Tibial artery (tissue), 4 donors: ENCODE measurements at regions not wholly inside any gene's neighbourhood (a gene's known extent, or its start where the extent isn't known, plus 50 kb on each side); places are given as distances from the start of the nearest gene placed in this dataset.

Source experiments
- DNase-seq, 2 donors: peaks; one replicate each; pipeline ENCODE4 v3.0.0-alpha.2; 2019
- H3K27ac ChIP-seq, 2 donors: fragments of 200-600 bp; sonication (generic) in 1 of 2; 1 replicate in 1 of 2; 2 replicates in 1 of 2; pipeline ENCODE4 v1.5.1; 2018 to 2019; ENCODE audit warnings: mild to moderate bottlenecking in 1 of 2
- H3K27me3 ChIP-seq, 2 donors: fragments of 200-600 bp; sonication (generic) in 1 of 2; one replicate each; pipeline versions ENCODE4 v1.5.1 to v1.6.0; 2016 to 2019
- H3K36me3 ChIP-seq, 3 donors: fragments of 200-600 bp; sonication (generic) in 2 of 3; one replicate each; pipeline ENCODE4 v1.5.1; 2016 to 2019; ENCODE audit warnings: mild to moderate bottlenecking in 2 of 3
- H3K4me1 ChIP-seq, 4 donors: fragments of 200-600 bp; sonication (generic) in 2 of 4; 1 replicate in 3 of 4; 2 replicates in 1 of 4; pipeline ENCODE4 v1.5.1; 2016 to 2019
- H3K4me3 ChIP-seq, 2 donors: fragments of 200-600 bp; sonication (generic) in 1 of 2; 1 replicate in 1 of 2; 2 replicates in 1 of 2; pipeline ENCODE4 v1.5.1; 2018 to 2019; ENCODE audit warnings: mild to moderate bottlenecking in 2 of 2
- H3K9me3 ChIP-seq, 3 donors: fragments of 200-600 bp; sonication (generic) in 1 of 3; one replicate each; pipeline ENCODE4 v1.5.1; 2016 to 2019
- CTCF ChIP-seq, 2 experiments: fragments of 200-600 bp in 1 of 2; fragments of 450-650 bp in 1 of 2; IDR thresholded peaks; one replicate each; pipeline ENCODE4 v1.5.1; 2017 to 2019; ENCODE audit warnings: antibody characterized with exemption in 2 of 2, mild to moderate bottlenecking in 1 of 2, moderate library complexity in 1 of 2
- intact Hi-C: fragments of 100-400 bp; cut with DNase I; formaldehyde crosslinking; loops from one replicate; pipeline ENCODE4 v1.15.0; 2023; ENCODE audit warnings: low total_unique reads

- intact Hi-C loops = no loop called here
- no peak for TF ChIP-seq CTCF (IDR thresholded peaks at IDR 0.05)
- no peaks in the 10 kb centered on the region for H3K4me1 ChIP-seq
Observed at GRCh38 chr16:65896448-65897153, 469.9 kb upstream of the CDH5 start.

GRCh38 chr16:65895906-65896305, 470.6 kb upstream of the CDH5 start:
- intact Hi-C loops = no loop called here
- no peaks in the 10 kb centered on the region for H3K9me3 ChIP-seq

More at GRCh38 chr16:65896448-65897153, 469.9 kb upstream of the CDH5 start:
- Histone ChIP-seq H3K27ac (no peak overlapping the region), H3K4me3 (no peak overlapping the region), H3K9me3 (no peaks in the 10 kb centered on the region), H3K27me3 (no peaks in the 10 kb centered on the region), H3K36me3 (no peaks in the 10 kb centered on the region)
- no peak for DNase-seq

GRCh38 chr16:65895486-65895885, 471.0 kb upstream of the CDH5 start:
- no peak overlapping the region for H3K27ac ChIP-seq
- no peaks in the 10 kb centered on the region for H3K27me3 ChIP-seq
- H3K4me3 ChIP-seq = no peak overlapping the region
- no peaks in the 10 kb centered on the region for H3K9me3 ChIP-seq
- intact Hi-C loops = no loop called here
- H3K36me3 ChIP-seq = no peaks in the 10 kb centered on the region
- DNase-seq = no peak
- no peak for TF ChIP-seq CTCF (IDR thresholded peaks at IDR 0.05)
- no peaks in the 10 kb centered on the region for H3K4me1 ChIP-seq

More at GRCh38 chr16:65895906-65896305, 470.6 kb upstream of the CDH5 start:
- no peaks in the 10 kb centered on the region for H3K36me3 ChIP-seq
- TF ChIP-seq CTCF (IDR thresholded peaks at IDR 0.05) = no peak
- no peak for DNase-seq
- no peak overlapping the region for H3K27ac ChIP-seq
- H3K4me1 ChIP-seq = no peaks in the 10 kb centered on the region
- H3K27me3 ChIP-seq = no peaks in the 10 kb centered on the region
- no peak overlapping the region for H3K4me3 ChIP-seq

GRCh38 chr16:65890203-65890602, 476.3 kb upstream of the CDH5 start:
- no peaks in the 10 kb centered on the region for H3K27me3 ChIP-seq
- no peaks in the 10 kb centered on the region for H3K36me3 ChIP-seq
- no peak overlapping the region for H3K27ac ChIP-seq
- no peaks in the 10 kb centered on the region for H3K4me1 ChIP-seq
- intact Hi-C loops = no loop called here
- TF ChIP-seq CTCF (IDR thresholded peaks at IDR 0.05) = no peak
- H3K9me3 ChIP-seq = no peaks in the 10 kb centered on the region
- no peak for DNase-seq
- H3K4me3 ChIP-seq = no peak overlapping the region

GRCh38 chr16:65889533-65889966, 476.9 kb upstream of the CDH5 start:
- intact Hi-C loops = no loop called here
- DNase-seq = no peak
- H3K36me3 ChIP-seq = no peaks in the 10 kb centered on the region

More at GRCh38 chr16:65889533-65889966, 476.9 kb upstream of the CDH5 start:
- H3K27ac ChIP-seq = no peak overlapping the region
- no peaks in the 10 kb centered on the region for H3K27me3 ChIP-seq
- TF ChIP-seq CTCF (IDR thresholded peaks at IDR 0.05) = no peak
- H3K4me3 ChIP-seq = no peak overlapping the region
- H3K4me1 ChIP-seq = no peaks in the 10 kb centered on the region
- H3K9me3 ChIP-seq = no peaks in the 10 kb centered on the region
